GM21367 (cell line): ENCODE measurements at regions not wholly inside any gene's neighbourhood (a gene's known extent, or its start where the extent isn't known, plus 50 kb on each side); places are given as distances from the start of the nearest gene placed in this dataset.
A peak's percentile ranks its signal among the peaks of the same experiment; 100 is the strongest.
"Not testable (repeated sequence)": the region's sequence is repeated elsewhere in the genome, so short reads cannot be mapped to it uniquely, and the experiment has no call there.

Experiments used
- ATAC-seq: cut with Tn5 transposase; IDR thresholded peaks from one replicate; pipeline ENCODE4 v1.9.1; 2021; ENCODE audit not compliant: unreplicated experiment

DNA sequence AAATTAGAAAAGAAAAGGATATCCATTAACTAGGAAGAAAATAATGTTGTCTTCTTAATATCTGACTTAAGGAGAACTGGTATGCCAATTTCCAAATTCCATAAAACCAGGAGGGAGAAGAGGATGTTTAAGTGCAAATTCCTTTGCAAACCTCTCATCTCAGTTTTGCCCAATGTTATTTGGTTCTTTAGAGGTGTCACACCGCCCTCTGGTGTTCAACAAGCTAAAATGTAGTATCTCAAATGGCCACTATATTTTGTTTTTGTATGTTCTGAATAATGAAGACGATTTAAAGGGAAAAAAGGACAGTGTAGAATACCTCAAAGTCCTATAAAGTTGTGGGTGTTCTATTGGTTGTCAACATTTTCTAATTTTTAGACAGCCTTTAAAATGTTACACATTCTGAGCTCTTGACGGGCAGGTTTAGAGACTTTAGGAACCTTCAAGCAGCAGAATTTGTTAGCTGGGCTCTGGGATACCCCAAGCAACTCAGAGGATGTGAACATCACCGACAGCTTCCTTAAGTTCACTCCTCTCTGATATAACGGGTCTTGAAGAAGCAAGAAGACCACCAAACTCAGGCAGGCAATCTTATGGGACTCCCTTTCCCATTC lies 458.3 kb downstream of the MFSD1 start:
- ATAC-seq: peak; percentile 75

DNA sequence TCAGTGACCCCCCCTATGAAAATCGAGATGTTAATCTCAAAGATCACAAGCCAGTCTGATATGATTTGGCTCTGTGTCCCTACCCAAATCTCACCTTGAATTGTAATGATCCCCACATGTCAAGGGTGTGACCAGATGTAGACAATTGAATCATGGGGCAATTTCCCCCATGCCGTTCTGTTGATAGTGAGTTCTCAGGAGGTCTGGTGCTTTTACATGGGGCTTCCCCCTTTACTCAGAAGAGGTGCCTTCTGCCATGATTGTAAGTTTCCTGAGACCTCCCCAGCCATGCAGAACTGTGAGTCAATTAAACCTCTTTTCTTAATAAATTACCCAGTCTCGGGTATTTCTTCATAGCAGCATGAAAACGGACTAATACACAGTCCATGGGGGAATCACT lies 459.5 kb downstream of the MFSD1 start:
- not testable (repeated sequence) for ATAC-seq

DNA sequence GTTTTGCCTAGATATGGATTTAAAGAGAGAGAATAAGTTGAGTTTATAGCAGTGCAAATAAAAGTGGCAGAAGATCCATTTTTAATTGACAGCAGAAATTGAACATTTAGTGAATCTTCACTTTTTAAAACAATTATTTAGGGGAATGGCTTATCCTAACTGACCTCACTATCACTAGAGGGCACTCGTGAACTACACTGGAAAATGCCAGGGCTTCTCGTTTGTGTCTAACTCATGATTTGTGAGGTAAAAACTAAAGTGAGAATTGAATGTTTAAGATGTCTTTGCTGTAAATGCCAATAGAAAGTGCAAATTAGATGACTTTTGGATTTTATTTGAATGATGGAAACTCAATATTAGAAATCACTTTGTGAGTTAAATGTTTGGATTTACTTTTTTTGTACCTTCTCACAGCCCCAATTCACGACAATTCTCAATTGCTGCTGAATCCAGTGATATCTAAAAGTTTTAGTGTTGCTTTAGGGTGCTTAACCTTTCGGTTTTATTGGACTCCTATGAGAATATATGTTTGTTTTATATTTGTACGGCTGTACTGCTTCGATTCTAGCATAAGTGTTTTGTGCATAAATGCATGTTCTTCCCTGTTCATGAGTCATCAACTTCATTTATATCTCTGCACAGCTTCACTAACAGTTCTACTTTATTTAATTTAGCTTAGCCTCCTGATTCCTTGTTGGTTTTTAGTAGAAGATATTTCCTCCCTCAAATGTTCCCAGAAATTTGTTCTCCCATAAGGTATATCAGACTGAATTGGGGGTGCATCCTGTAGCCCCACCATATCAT lies 462.1 kb downstream of the MFSD1 start:
- no peak for ATAC-seq

DNA sequence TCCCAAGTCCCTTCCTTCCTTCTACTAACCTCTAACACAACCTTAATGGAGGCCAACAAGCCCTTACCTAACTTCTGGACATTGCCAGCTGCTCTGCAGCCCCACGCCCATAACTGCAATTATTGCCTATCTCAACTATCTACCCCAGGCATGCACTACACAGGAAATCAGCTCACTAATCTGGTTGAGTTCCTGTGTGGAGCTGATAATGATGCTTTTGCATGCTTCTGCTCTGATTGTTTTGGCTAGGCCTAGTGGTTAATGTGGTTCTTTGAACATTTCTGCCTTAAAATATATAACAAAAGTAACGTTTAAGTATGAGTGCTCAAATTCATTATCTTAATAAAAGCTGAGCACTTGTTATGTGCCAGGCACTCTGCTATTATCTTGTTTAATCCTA lies 463.9 kb downstream of the MFSD1 start:
- ATAC-seq: no peak

DNA sequence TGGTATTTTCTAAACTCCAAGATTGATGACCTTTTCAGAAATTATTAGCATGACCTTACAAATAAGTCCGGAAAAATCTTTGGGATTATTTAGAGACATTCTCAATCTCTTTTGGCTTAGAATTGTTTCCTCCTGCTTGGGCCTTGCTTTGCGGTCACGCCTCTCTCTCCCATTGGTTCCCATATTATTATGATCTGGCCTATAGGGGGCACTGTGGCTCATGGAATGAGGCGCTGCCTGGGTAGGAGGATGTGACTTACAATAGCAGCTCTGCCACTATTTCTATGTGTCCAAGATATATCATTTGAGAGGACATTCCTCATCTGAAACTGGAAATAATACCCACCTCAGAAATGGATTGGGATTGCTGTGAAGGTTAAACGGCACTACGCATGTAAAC lies 464.9 kb downstream of the MFSD1 start:
- no peak for ATAC-seq

DNA sequence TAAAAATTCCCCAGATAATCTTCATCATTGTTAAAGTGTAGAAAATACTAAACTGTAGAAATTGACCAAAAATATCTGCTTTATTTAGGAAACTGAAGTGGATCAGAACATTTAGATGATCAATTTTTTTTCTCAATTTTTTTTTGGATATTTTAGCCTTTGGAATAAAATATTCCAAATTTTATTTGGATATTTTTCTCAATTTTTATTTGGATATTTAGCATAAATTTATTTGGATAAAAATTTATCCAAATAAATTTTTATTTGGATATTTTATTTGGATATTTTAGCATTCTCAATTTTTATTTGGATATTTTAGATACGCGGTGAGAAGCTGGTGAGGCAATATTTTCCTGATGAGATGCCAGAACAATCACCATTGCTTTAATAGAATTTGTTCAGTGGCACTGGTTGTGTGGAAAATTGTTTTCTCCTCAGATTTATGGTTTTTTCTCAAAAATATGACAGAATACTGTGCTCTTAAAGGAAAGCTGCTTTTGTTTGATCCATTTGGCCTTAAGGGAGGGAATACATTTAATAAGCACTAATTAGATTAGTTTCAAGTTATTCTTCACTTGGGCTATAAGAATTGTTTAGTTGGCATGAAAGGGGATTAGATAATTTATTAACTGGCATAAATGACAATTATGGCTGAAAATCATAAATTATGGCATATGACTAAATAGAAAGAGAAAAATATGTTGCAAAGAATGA lies 470.1 kb downstream of the MFSD1 start:
- ATAC-seq: no peak

DNA sequence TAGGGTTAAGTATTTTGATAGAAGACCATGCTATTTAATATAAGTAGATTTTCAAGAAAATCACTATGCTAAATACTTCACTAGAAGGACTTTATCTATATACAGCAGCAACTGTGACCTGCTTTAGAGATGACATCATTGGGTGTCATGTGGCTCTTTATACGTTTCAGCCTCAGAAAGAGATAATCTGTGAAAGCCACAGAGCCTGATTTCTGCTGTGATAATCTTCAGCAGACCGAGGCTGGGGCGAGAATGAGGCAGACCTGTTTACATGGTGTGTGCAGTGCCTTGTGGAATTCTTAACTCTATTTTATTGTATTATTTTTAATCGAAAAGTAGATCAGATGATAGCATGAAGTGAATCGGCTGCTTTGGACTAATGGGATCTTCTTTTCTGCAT lies 471.2 kb downstream of the MFSD1 start:
- ATAC-seq: no peak

DNA sequence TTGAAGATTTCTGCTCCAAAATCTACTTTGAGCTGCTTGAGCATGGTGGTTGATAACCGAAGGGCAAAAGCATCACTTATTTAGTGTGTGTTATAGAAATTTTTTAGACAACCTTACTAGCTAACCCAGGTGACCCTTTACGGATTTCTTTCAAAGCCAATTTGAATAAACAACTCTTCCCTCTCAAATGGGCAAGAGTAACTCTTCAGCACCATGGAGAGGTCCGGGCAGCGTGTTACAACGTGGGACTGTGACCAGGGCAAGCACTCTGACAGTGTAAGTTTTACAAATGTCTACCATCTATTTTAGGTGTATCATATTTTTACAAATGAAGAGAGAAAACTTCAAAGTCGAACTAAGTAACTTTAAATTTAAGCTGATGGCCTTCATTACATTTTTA lies 471.8 kb downstream of the MFSD1 start:
- no peak for ATAC-seq

DNA sequence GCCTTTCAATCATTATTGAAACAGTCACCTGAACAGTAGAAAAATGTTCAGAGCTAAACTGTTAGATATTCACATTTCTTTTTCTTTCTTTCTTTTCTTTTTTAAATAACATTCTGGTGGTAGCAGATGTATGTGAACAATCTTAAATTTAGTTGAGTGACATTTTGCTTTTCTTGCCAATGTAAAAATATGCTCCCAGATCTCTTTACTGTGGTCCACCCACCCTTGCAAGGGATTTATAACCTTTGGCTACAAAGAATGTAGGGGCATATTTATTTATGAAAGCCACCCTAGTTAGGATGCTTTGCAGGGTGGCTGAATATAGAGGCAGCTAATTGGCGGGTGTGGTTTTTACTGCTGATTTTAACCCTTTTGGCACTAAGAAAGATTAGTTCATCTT lies 473.9 kb downstream of the MFSD1 start:
- no peak for ATAC-seq

DNA sequence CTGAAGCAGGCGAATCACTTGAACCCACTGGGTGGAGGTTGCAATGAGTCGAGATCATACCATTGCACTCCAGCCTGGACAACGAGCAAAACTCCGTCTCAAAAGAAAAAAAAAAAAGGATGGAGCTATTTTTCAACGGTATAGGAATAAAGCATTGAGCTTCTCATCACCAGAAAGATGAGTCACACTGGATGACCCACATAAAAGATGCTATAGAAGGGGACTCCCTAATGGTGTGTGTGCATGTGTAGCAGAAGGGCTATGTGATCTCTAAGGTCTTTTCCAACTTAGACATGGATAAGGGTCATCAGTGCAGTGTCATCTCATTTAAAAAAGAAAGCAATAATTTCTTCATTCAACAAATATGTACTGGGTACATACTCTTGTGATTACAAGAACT lies 476.0 kb downstream of the MFSD1 start:
- ATAC-seq: no peak

DNA sequence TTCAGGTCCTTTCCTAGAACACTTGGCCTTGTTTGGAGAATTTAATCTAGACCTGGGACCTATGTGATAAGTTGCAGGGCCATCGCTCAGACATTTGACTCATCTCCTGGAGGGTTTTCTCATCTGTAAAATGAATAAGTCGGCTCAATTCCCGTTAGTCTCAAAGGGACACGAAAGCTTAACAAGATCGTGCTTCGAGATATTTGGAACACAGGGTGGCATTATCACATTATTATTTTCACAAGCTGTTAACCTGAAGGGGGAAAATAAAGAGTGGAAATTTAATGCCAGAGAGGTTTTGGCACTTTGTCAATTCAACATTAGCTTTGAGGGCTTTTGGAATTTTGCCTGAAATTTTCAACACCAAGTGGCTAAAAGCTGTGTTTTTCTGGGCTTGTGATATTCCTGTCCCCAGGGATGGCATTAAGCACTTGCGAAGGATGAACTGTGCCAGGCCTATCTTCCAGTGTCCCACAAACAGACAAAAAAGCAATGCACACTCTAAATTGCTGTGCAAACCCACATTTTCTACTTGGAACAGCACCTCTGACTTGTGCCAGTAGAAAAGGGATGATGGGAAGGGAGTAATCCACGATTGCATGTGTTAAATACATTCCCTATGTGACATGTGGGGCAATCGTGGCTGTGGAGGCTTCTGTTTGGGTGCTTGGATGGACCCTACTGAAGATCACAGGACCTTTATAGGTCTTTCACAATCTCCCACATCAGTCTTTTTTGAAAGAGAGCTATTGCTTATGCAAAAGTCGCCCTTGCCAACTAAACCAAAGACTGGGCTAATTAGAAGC lies 478.7 kb downstream of the MFSD1 start:
- no peak for ATAC-seq

DNA sequence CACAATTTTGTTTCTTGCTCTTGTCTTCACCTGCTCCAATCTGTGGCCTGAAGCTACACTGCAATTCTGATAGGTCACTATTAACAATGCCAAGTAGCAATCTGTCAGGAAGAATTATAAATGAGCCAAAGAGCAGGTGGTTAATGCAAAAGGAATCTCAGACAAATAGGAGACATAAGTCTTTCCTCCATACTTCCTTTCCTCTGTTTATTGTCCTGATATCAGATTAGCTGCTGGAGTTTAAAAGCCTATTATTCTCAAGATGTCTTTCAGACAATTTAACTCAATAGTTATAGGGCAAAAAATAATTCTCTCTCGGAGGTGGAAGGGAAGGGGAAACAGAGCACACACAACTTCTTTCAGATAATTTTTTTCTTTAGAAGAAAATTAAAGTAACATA lies 491.6 kb downstream of the MFSD1 start:
- ATAC-seq: no peak

DNA sequence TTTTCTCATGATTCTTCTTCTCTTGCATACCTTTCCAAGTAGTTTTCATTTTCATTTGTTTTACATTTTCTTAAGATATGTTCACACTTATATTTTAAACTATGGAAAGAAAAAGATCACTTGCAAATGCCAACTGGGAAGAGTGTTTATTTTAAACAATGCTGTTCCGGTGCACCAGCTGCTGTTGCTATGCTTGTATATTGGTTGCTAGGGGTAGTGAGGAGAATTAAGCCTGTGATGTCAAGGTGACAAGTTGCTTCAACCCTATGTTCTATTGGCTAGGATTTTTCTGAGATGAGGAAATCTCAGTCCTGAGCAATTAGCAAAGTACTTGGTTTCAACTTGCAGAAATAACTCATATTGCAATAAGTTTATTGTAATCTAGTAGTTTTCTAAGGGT lies 500.1 kb downstream of the MFSD1 start:
- ATAC-seq: no peak

DNA sequence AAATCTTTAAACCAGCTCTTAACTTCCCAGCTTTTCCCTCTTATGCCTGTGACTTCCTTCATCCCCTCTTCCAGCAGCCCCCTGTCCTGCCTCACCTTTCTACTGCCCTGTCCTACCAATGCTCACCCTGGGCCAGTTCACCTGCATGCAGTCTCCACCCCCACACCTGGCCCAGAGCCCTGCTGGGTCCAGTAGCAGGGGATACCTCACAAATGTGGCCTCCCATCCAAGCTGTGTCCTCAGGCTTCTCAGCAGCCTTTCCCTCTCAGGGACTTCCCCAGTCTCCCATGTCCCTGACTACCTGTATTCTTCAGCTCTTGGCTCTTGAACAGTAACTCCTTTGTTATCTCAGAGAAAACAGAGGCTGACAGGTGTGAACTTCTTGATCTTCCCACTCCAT lies 503.2 kb downstream of the MFSD1 start:
- no peak for ATAC-seq

DNA sequence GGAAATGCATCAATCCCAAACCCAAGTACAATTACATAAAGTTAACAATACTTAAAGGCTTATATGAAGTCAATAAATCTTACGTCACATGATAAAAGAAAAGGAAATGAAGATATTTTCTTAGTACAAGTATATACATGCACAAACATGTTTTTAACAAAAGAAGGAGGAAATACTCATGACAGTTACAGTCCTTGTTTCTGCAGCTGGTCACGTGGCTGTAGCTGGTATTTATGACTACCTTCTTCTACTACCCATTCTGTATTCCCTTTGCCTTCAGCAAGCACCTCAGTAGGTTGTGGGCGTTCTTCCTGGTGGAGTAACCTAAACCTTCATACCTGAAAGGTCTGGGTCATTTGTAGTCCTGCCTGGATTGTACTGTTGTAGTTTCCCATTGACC lies 514.9 kb downstream of the MFSD1 start:
- ATAC-seq: not testable (repeated sequence)

DNA sequence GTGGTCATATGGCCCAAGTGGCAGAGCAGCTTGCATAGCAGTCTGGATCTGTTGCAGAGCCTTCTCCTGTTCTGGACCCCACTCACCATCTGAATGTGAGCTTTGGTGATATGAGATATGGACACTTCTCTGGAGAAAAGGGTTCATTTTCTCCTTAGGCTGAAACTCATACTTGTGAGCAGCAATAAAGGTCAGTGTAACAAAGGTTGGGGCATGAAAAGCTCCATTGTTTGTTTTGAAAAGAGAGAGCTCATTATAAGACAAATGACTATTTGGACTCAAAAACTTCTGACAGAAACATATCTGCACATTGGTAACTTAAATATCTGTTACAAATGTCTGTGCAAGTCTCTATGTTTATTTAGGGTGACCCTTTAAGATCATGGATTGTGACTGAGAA lies 517.3 kb downstream of the MFSD1 start:
- no peak for ATAC-seq

DNA sequence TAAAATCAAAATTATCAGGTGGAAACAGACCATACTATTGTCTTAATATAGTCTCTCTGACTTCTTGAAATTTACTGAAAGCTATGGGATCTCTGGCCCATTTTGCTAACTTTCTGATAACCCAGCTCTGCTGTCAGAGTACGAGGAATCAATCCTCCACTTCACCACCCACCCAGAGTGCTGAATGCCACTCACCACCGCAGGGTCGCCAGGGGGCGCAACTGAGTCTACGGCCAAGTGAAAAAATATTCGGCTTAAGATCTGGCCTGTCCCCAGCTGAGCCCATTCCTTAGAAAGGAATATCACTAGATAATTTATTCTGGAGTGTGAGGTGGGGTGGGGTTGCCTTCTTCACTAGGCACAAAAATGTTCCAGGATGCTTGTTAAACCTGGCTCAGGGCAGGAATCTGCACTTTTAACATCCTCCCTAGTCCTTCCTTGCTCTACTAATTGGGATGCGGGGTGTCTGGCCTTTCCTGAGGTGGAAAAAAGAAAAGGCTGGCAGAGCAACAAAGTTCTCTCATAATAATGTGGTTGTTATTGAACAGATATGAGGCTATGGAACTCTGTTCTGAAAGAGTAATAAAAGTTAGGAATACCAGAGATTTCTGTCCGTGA lies 520.6 kb downstream of the MFSD1 start:
- peak; percentile 87 for ATAC-seq

DNA sequence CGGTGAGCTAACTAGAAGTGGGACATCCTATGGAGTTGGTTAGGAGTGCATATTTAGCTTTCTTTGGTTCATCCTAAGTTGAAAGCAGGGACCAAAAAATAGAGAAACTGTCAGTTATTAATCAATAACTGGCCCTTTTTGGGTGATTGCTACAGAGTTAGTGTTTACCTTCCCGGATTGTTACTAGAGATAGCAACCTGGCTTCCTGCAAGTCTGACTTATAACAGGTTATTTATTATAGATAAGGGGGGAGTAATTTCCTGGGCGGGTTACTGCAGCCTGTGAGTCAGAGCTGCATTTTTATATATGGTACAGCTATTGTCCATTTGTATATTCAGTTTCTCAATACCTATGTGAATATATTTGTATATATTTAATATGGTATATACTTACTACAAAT lies 522.0 kb downstream of the MFSD1 start:
- no peak for ATAC-seq

DNA sequence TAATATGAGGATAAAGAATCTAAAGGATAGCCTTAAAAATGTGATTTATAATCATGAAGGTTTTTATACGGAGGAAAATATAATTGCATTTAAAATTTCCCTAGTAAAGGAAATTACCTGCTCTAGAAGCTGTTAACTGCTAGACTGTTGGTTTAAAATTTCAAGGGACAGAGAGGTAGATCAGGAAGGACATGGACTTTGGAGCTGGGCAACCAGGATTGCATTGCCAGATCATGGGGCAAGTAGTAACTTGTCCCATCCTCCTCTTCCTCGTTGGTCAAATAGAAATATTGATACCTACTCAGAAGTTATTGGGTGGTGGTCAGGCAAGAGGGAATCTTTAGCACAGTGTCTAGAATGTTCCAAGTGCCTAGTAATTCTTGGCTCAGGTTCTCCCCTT lies 525.1 kb downstream of the MFSD1 start:
- ATAC-seq: no peak

DNA sequence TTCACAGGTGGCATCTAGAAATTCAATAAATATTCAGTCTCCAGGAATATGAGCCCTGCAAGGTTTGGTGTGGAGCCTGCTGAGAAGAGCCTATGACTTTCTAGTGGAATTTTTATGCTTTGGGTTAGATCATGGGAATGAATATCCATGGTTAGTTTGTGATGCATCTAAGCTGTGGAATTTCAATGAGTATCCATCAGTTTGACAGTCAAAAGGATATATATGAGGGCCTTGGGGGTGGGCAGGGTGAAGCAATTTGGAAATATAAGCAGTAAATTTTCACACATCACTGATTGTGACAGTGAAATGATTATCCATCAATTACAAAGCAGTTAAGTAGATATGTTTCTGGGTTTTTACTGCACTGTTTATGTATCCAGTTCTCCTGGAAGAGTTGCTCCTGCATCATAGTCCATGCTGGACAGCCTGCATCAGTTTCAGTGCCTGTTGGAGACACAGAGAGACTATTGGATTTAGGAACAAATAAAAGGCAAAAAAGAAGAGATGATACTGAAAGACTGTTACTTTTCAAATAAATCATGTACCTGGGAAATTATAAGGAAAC lies 530.8 kb downstream of the MFSD1 start:
- no peak for ATAC-seq

DNA sequence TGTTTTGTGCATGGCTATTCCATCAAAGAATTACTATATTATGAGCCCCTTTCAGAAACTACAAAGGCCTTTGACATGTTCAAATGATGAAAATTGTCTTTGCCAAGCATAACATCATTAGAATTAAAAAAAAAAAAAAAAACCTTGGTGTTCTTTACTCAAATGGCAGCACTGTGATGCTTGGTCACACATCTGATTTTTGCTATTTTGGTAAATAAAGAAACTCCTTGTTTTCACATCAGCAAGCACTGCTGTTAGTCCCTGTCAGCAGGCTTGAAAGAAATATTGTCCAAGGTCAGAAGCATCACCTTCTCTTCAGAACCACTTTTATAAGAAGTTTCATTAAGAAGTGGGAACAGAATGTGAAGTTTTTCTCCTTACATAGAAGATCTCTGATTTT lies 537.3 kb downstream of the MFSD1 start:
- no peak for ATAC-seq
